Liver (tissue), 8 donors: ENCODE measurements at regions not wholly inside any gene's neighbourhood (a gene's known extent, or its start where the extent isn't known, plus 50 kb on each side); places are given as distances from the start of the nearest gene placed in this dataset.

Source experiments
- DNase-seq: peaks from one replicate; pipeline ENCODE4 v3.0.0-alpha.2; 2017; ENCODE audit warnings: low spot score
- H3K27ac ChIP-seq, 2 donors: one replicate each; pipeline ENCODE4 v1.7.0; 2013; ENCODE audit warnings: inconsistent platforms in 2 of 2, low read length in 2 of 2, control low read depth in 1 of 2, low read depth in 1 of 2, mild to moderate bottlenecking in 1 of 2
- H3K27me3 ChIP-seq, 4 donors: one replicate each; pipeline versions ENCODE4 v1.6.1 to v1.7.0; 2013; ENCODE audit warnings: low read length in 3 of 4, inconsistent platforms in 1 of 4, mild to moderate bottlenecking in 1 of 4, moderate library complexity in 1 of 4; ENCODE audit not compliant: control insufficient read depth in 4 of 4, insufficient read depth in 4 of 4
- H3K36me3 ChIP-seq, 4 donors: one replicate each; pipeline versions ENCODE4 v1.6.1 to v1.7.0; 2013; ENCODE audit warnings: low read length in 3 of 4, mild to moderate bottlenecking in 3 of 4, low read depth in 1 of 4, moderate library complexity in 1 of 4; ENCODE audit not compliant: control insufficient read depth in 4 of 4, insufficient read depth in 3 of 4
- H3K4me1 ChIP-seq, 4 donors: one replicate each; pipeline versions ENCODE4 v1.6.1 to v1.7.0; 2013; ENCODE audit warnings: low read length in 3 of 4, mild to moderate bottlenecking in 3 of 4, moderate library complexity in 1 of 4; ENCODE audit not compliant: control insufficient read depth in 4 of 4, insufficient read depth in 4 of 4
- H3K4me3 ChIP-seq, 3 donors: one replicate each; pipeline versions ENCODE4 v1.6.1 to v1.7.0; 2013; ENCODE audit warnings: low read length in 3 of 3, control low read depth in 1 of 3, low read depth in 1 of 3, mild to moderate bottlenecking in 1 of 3
- H3K9ac ChIP-seq, 2 donors: one replicate each; pipeline ENCODE4 v1.7.0; 2013; ENCODE audit warnings: low read length in 2 of 2, mild to moderate bottlenecking in 2 of 2, moderate library complexity in 2 of 2, control low read depth in 1 of 2, low read depth in 1 of 2
- H3K9me3 ChIP-seq, 4 donors: one replicate each; pipeline versions ENCODE4 v1.6.1 to v1.7.0; 2013; ENCODE audit warnings: low read length in 3 of 4; ENCODE audit not compliant: control insufficient read depth in 4 of 4
- EGR1 ChIP-seq, 2 donors: IDR thresholded peaks; 2 replicates each; pipeline ENCODE4 v1.6.1; 2016 to 2018; ENCODE audit warnings: antibody characterized with exemption in 2 of 2, low read depth in 2 of 2
- FOXA1 ChIP-seq: IDR thresholded peaks from 2 replicates; pipeline ENCODE4 v1.6.1; 2016; ENCODE audit warnings: antibody characterized with exemption
- GABPA ChIP-seq, 2 donors: IDR thresholded peaks in 1 of 2; conservative IDR thresholded peaks in 1 of 2; 2 replicates each; pipeline ENCODE4 v1.6.1; 2016; ENCODE audit warnings: antibody characterized with exemption in 2 of 2, mild to moderate bottlenecking in 1 of 2, moderate library complexity in 1 of 2
- HNF4A ChIP-seq, 2 donors: conservative IDR thresholded peaks; 2 replicates each; pipeline ENCODE4 v1.6.1; 2016; ENCODE audit warnings: antibody characterized with exemption in 2 of 2, mild to moderate bottlenecking in 2 of 2
- HNF4G ChIP-seq: IDR thresholded peaks from 2 replicates; pipeline ENCODE4 v1.6.1; 2016; ENCODE audit warnings: antibody characterized with exemption
- JUND ChIP-seq, 2 donors: IDR thresholded peaks; 2 replicates each; pipeline ENCODE4 v1.6.1; 2016; ENCODE audit warnings: antibody characterized with exemption in 2 of 2
- NR2F2 ChIP-seq: IDR thresholded peaks from 2 replicates; pipeline ENCODE4 v1.6.1; 2016; ENCODE audit warnings: antibody characterized with exemption
- RAD21 ChIP-seq, 2 donors: IDR thresholded peaks; 2 replicates each; pipeline ENCODE4 v1.6.1; 2016; ENCODE audit warnings: antibody characterized with exemption in 2 of 2, mild to moderate bottlenecking in 2 of 2
- RXRA ChIP-seq, 2 donors: IDR thresholded peaks; 2 replicates each; pipeline ENCODE4 v1.6.1; 2017 to 2018; ENCODE audit warnings: antibody characterized with exemption in 2 of 2, mild to moderate bottlenecking in 1 of 2
- SP1 ChIP-seq: IDR thresholded peaks from 2 replicates; pipeline ENCODE4 v1.6.1; 2018; ENCODE audit warnings: antibody characterized with exemption, mild to moderate bottlenecking
- TAF1 ChIP-seq: conservative IDR thresholded peaks from 2 replicates; pipeline ENCODE4 v1.6.1; 2016; ENCODE audit warnings: antibody characterized with exemption, mild to moderate bottlenecking
- YY1 ChIP-seq: IDR thresholded peaks from 2 replicates; pipeline ENCODE4 v1.6.1; 2016; ENCODE audit warnings: antibody characterized with exemption, mild to moderate bottlenecking
- WGBS: extraction: QIAGEN DNeasy Blood & Tissue Kit; methylation state at CpG from one replicate; pipeline ENCODE4 v1.1.7; 2013; 5-methylcytosine and 5-hydroxymethylcytosine counted together
- TF ChIP-seq, protein P1 (sequence below): fragments of 150-350 bp; IDR thresholded peaks from 2 replicates; pipeline ENCODE4 v1.5.1; 2017; ENCODE audit warnings: improper control_type of control experiment, low read depth, low read length; ENCODE audit not compliant: missing input control
- TF ChIP-seq, protein P2 (sequence below): IDR thresholded peaks from 2 replicates; pipeline ENCODE4 v1.6.1; 2016; ENCODE audit warnings: antibody characterized with exemption
- TF ChIP-seq, protein P3 (sequence below): IDR thresholded peaks from 2 replicates; pipeline ENCODE4 v1.6.1; 2016; ENCODE audit warnings: antibody characterized with exemption, mild to moderate bottlenecking
- TF ChIP-seq, protein P4 (sequence below): IDR thresholded peaks from 2 replicates; pipeline ENCODE4 v1.6.1; 2016; ENCODE audit warnings: antibody characterized with exemption
- TF ChIP-seq, protein P5 (sequence below): IDR thresholded peaks from 2 replicates; pipeline ENCODE4 v1.6.1; 2016; ENCODE audit warnings: antibody characterized with exemption
- donor health status: healthy.
- donor health status: healthy.
- donor health status: healthy.
- donor health status: healthy.
- donor health status: healthy.

DNA sequence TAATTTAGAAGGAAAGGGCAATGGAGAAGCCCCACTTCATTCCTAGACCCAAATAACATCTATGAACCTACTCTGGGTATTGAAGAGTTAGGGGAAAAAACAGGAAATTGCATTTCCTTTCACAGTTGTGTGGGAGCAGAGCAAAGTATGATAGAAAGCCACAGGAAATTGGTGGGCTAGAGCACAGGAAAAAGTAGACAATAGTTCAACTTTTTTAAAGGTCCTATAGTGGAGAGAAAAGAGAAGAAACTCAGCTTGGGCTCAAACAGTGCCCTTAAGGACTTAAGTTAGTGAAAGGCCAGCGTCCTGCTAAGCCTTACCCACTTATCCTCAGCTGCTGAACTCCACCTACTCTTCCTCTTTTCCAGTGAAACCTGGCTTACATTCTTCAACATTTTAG lies 258.1 kb downstream of the DPY19L2 start:
- no peak overlapping the region for H3K4me3 ChIP-seq
- no peak for DNase-seq
- no peaks in the 10 kb centered on the region for H3K36me3 ChIP-seq
- H3K27ac ChIP-seq: no peak overlapping the region
- WGBS: 62% methylated on average over 1 of the region's 1 CpG
- TF ChIP-seq FOXA1: no peak
- no peak for TF ChIP-seq HNF4G
- TF ChIP-seq, protein P1, sequence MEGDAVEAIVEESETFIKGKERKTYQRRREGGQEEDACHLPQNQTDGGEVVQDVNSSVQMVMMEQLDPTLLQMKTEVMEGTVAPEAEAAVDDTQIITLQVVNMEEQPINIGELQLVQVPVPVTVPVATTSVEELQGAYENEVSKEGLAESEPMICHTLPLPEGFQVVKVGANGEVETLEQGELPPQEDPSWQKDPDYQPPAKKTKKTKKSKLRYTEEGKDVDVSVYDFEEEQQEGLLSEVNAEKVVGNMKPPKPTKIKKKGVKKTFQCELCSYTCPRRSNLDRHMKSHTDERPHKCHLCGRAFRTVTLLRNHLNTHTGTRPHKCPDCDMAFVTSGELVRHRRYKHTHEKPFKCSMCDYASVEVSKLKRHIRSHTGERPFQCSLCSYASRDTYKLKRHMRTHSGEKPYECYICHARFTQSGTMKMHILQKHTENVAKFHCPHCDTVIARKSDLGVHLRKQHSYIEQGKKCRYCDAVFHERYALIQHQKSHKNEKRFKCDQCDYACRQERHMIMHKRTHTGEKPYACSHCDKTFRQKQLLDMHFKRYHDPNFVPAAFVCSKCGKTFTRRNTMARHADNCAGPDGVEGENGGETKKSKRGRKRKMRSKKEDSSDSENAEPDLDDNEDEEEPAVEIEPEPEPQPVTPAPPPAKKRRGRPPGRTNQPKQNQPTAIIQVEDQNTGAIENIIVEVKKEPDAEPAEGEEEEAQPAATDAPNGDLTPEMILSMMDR: no peak
- TF ChIP-seq, protein P2, sequence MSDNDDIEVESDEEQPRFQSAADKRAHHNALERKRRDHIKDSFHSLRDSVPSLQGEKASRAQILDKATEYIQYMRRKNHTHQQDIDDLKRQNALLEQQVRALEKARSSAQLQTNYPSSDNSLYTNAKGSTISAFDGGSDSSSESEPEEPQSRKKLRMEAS: no peak
- TF ChIP-seq HNF4A (conservative IDR thresholded peaks at IDR 0.05): no peak
- no peak for TF ChIP-seq TAF1
- no peak for TF ChIP-seq RXRA (IDR thresholded peaks at IDR 0.05)
- no peak for TF ChIP-seq RAD21 (IDR thresholded peaks at IDR 0.05)
- TF ChIP-seq, protein P3, sequence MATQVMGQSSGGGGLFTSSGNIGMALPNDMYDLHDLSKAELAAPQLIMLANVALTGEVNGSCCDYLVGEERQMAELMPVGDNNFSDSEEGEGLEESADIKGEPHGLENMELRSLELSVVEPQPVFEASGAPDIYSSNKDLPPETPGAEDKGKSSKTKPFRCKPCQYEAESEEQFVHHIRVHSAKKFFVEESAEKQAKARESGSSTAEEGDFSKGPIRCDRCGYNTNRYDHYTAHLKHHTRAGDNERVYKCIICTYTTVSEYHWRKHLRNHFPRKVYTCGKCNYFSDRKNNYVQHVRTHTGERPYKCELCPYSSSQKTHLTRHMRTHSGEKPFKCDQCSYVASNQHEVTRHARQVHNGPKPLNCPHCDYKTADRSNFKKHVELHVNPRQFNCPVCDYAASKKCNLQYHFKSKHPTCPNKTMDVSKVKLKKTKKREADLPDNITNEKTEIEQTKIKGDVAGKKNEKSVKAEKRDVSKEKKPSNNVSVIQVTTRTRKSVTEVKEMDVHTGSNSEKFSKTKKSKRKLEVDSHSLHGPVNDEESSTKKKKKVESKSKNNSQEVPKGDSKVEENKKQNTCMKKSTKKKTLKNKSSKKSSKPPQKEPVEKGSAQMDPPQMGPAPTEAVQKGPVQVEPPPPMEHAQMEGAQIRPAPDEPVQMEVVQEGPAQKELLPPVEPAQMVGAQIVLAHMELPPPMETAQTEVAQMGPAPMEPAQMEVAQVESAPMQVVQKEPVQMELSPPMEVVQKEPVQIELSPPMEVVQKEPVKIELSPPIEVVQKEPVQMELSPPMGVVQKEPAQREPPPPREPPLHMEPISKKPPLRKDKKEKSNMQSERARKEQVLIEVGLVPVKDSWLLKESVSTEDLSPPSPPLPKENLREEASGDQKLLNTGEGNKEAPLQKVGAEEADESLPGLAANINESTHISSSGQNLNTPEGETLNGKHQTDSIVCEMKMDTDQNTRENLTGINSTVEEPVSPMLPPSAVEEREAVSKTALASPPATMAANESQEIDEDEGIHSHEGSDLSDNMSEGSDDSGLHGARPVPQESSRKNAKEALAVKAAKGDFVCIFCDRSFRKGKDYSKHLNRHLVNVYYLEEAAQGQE: no peak
- TF ChIP-seq YY1: no peak
- no peak for TF ChIP-seq NR2F2
- TF ChIP-seq, protein P4, sequence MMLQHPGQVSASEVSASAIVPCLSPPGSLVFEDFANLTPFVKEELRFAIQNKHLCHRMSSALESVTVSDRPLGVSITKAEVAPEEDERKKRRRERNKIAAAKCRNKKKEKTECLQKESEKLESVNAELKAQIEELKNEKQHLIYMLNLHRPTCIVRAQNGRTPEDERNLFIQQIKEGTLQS: no peak
- TF ChIP-seq JUND (IDR thresholded peaks at IDR 0.05): no peak
- TF ChIP-seq EGR1 (IDR thresholded peaks at IDR 0.05; ENCODE audit: low read depth in 2 of 2): no peak
- TF ChIP-seq SP1: no peak
- no peak for TF ChIP-seq GABPA (IDR thresholded peaks at IDR 0.05 in 1 of 2, conservative IDR thresholded peaks at IDR 0.05 in 1 of 2)
- H3K9me3 ChIP-seq: peaks cover 0 to 5% (median 2%) of the 10 kb centered on the region in 4 donors
- no peaks in the 10 kb centered on the region for H3K4me1 ChIP-seq
- H3K27me3 ChIP-seq: peaks cover 0 to 2% (median 0%) of the 10 kb centered on the region in 4 donors
- H3K9ac ChIP-seq: no peak overlapping the region

DNA sequence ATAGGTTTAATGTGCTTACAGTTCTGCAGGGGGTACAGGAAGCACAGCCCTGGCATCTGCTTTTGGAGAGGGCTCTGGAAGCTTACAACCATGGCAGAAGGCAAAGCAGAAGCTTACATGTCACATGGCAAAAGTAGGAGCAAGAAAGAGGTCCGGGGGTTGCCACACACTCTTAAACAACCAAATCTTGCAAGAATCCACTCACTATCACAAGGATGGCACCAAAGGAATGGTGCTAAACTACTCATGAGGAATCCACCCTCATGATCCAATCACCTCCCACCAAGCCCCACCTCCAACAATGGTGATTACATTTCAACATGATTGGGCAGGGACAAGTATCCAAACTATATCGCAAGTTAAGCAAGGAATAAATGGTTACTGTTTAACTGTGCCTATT lies 255.8 kb upstream of the AVPR1A start:
- Histone ChIP-seq H3K9me3 (peaks cover 0 to 5% (median 2%) of the 10 kb centered on the region in 4 donors), H3K4me1 (no peaks in the 10 kb centered on the region), H3K27ac (no peak overlapping the region), H3K9ac (no peak overlapping the region), H3K4me3 (no peak overlapping the region), H3K27me3 (peaks cover 0 to 2% (median 0%) of the 10 kb centered on the region in 4 donors), H3K36me3 (no peaks in the 10 kb centered on the region)
- no peak for TF ChIP-seq EGR1 (IDR thresholded peaks at IDR 0.05; ENCODE audit: low read depth in 2 of 2)
- no peak for TF ChIP-seq HNF4G
- TF ChIP-seq, protein P1: no peak
- TF ChIP-seq JUND (IDR thresholded peaks at IDR 0.05): no peak
- no peak for TF ChIP-seq TAF1
- TF ChIP-seq, protein P4: no peak
- TF ChIP-seq, protein P5, sequence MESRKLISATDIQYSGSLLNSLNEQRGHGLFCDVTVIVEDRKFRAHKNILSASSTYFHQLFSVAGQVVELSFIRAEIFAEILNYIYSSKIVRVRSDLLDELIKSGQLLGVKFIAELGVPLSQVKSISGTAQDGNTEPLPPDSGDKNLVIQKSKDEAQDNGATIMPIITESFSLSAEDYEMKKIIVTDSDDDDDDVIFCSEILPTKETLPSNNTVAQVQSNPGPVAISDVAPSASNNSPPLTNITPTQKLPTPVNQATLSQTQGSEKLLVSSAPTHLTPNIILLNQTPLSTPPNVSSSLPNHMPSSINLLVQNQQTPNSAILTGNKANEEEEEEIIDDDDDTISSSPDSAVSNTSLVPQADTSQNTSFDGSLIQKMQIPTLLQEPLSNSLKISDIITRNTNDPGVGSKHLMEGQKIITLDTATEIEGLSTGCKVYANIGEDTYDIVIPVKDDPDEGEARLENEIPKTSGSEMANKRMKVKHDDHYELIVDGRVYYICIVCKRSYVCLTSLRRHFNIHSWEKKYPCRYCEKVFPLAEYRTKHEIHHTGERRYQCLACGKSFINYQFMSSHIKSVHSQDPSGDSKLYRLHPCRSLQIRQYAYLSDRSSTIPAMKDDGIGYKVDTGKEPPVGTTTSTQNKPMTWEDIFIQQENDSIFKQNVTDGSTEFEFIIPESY: no peak
- TF ChIP-seq HNF4A (conservative IDR thresholded peaks at IDR 0.05): no peak
- no peak for TF ChIP-seq YY1
- TF ChIP-seq NR2F2: no peak
- no peak for TF ChIP-seq FOXA1
- DNase-seq: no peak
- WGBS: 77% methylated on average over 2 of the region's 2 CpGs
